Heart right ventricle (tissue), 16 donors: ENCODE measurements at regions not wholly inside any gene's neighbourhood (a gene's known extent, or its start where the extent isn't known, plus 50 kb on each side); places are given as distances from the start of the nearest gene placed in this dataset.

ENCODE experiments used
- ATAC-seq, 8 donors: fragments of 200-7000 bp; cut with Tn5 transposase; one replicate each; pipeline ENCODE4 v1.9.1; 2020; ENCODE audit warnings: mild to moderate bottlenecking in 8 of 8, moderate library complexity in 8 of 8, moderate number of reproducible peaks in 1 of 8
- DNase-seq, 2 donors: peaks; one replicate each; pipeline ENCODE4 v3.0.0-alpha.2; 2020
- H3K27ac ChIP-seq, 10 donors: fragments of 200-600 bp; sonication (generic) in 2 of 10; one replicate each; pipeline versions ENCODE4 v1.5.0 to v1.8.0; 2020 to 2022; ENCODE audit warnings: mild to moderate bottlenecking in 3 of 10
- H3K27me3 ChIP-seq, 7 donors: fragments of 200-600 bp; one replicate each; pipeline ENCODE4 v1.8.0; 2021 to 2022; ENCODE audit warnings: mild to moderate bottlenecking in 2 of 7
- H3K36me3 ChIP-seq, 9 donors: fragments of 200-600 bp; sonication (generic) in 1 of 9; one replicate each; pipeline versions ENCODE4 v1.5.0 to v1.8.0; 2020 to 2022; ENCODE audit warnings: mild to moderate bottlenecking in 2 of 9
- H3K4me1 ChIP-seq, 9 donors: fragments of 200-600 bp; sonication (generic) in 1 of 9; one replicate each; pipeline versions ENCODE4 v1.5.0 to v1.8.0; 2020 to 2022; ENCODE audit warnings: mild to moderate bottlenecking in 4 of 9
- H3K4me3 ChIP-seq, 10 donors: fragments of 200-600 bp; sonication (generic) in 2 of 10; one replicate each; pipeline versions ENCODE4 v1.5.0 to v1.8.0; 2020 to 2022; ENCODE audit warnings: mild to moderate bottlenecking in 7 of 10, moderate library complexity in 2 of 10
- H3K9me3 ChIP-seq, 11 donors: fragments of 200-600 bp in 10 of 11; sonication (generic) in 2 of 11; one replicate each; pipeline versions ENCODE4 v1.5.0 to v1.8.0; 2013 to 2022; ENCODE audit warnings: mild to moderate bottlenecking in 2 of 11, control low read depth in 1 of 11, moderate library complexity in 1 of 11
- WGBS, 2 donors: extraction: QIAGEN DNeasy Blood & Tissue Kit; methylation state at CpG; one replicate each; pipeline ENCODE4 v1.1.7; 2013; ENCODE audit warnings: inconsistent platforms in 1 of 2; 5-methylcytosine and 5-hydroxymethylcytosine counted together
- intact Hi-C, 10 donors: fragments of 100-400 bp; cut with DNase I; formaldehyde crosslinking; loops; one replicate each; pipeline versions ENCODE4 v1.11.1 to v1.14.2; 2022
- TF ChIP-seq, protein P1 (sequence below), 9 donors: fragments of 200-600 bp; sonication (generic) in 2 of 9; IDR thresholded peaks; one replicate each; pipeline versions ENCODE4 v1.5.0 to v1.8.0; 2021 to 2022; ENCODE audit warnings: antibody characterized with exemption in 9 of 9, mild to moderate bottlenecking in 5 of 9, moderate library complexity in 1 of 9
- donor health status: Arrhythmogenic right ventricular cardiomyopathy.
- donor health status: ischemic (EF 13 %, LVEDD 7.1; RV severe dilation, severe dysfunction).
- donor health status: healthy with polysubstance abuse.
- donor health status: DM: no; HTN: yes; CAD: no.
- donor health status: DM: no; HTN: no; CAD: no.
- donor health status: ischemic (EF 25% LVEDD 6.9; RV normal size, moderate dysfunction).
- donor health status: ischemic (EF 25% LVEDD 5.7; RV mildly dilated, moderate dysfunction).
- donor health status: healthy.
- donor health status: DM: yes; HTN: yes; CAD: no.
- donor health status: Ischemic cardiomyopathy.
- donor health status: ischemic (EF 35%, LVEDD 5.7; RV mildly dilated, moderate dysfunction).
- donor health status: nonischemic (EF 11% LVEDD 7.7; RV severe dilation, severe dysfunction).
- donor health status: DM: yes; HTN: yes; CAD: no.
- donor health status: PGD.
- donor health status: ischemic (EF 29% LVEDD 5.4; RV normal size, mild dysfunction).
- donor health status: nonischemic (EF 23%, LVEDD 6.1; RV moderate dilation, normal function).

DNA sequence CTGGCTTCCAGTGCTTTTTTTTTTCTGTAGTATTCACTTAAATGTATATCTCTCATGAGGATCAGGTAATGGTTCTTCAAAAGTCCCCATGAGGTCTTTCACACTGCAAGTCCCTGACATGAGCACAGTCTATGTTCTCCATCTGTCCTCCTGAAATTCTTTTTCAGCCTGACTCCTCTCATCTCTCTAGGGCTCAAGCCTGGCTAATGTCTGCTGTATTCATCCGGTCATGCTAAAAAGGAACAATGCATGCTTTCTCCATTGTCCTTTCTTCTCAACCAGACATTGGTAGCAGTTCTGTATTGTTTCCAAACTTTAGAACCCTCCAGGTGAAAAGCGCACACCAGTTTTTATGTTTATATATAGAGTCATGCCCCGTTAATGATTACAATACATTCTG is 368.3 kb upstream of the OLFM3 start:
- H3K9me3 ChIP-seq = no peaks in the 10 kb centered on the region
- intact Hi-C loops = no loop called here
- 76 to 81% methylated on average over 3 of the region's 3 CpGs for WGBS, 2 donors
- DNase-seq (no peak), ATAC-seq (no peak)
- no peak overlapping the region for H3K4me3 ChIP-seq
- H3K27me3 ChIP-seq = no peaks in the 10 kb centered on the region
- H3K36me3 ChIP-seq = no peaks in the 10 kb centered on the region
- TF ChIP-seq, protein P1, sequence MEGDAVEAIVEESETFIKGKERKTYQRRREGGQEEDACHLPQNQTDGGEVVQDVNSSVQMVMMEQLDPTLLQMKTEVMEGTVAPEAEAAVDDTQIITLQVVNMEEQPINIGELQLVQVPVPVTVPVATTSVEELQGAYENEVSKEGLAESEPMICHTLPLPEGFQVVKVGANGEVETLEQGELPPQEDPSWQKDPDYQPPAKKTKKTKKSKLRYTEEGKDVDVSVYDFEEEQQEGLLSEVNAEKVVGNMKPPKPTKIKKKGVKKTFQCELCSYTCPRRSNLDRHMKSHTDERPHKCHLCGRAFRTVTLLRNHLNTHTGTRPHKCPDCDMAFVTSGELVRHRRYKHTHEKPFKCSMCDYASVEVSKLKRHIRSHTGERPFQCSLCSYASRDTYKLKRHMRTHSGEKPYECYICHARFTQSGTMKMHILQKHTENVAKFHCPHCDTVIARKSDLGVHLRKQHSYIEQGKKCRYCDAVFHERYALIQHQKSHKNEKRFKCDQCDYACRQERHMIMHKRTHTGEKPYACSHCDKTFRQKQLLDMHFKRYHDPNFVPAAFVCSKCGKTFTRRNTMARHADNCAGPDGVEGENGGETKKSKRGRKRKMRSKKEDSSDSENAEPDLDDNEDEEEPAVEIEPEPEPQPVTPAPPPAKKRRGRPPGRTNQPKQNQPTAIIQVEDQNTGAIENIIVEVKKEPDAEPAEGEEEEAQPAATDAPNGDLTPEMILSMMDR (IDR thresholded peaks at IDR 0.05) = no peak
- no peaks in the 10 kb centered on the region for H3K4me1 ChIP-seq
- no peak overlapping the region for H3K27ac ChIP-seq

DNA sequence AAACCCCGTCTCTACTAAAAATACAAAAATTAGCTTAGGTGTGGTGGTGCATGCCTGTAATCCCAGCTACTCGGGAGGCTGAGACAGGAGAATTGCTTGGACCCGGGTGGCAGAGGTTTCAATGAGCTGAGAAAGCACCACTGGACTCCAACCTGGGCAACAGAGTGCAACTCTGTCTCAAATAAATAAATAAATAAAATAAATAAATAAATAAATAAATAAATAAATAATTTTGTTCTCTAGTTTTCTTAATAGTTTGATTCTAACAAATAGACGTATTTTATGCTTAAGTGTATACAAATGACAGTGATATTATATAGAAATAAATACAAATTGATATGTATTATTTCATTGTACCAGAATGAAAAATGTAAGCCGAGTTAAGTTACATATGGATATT is 339.9 kb upstream of the OLFM3 start:
- DNase-seq (no peak), ATAC-seq (no peak)
- Histone ChIP-seq H3K36me3 (no peaks in the 10 kb centered on the region), H3K4me1 (no peaks in the 10 kb centered on the region), H3K9me3 (no peaks in the 10 kb centered on the region), H3K27me3 (no peaks in the 10 kb centered on the region), H3K4me3 (no peak overlapping the region), H3K27ac (no peak overlapping the region)
- TF ChIP-seq, protein P1 (IDR thresholded peaks at IDR 0.05) = no peak
- intact Hi-C loops = no loop called here
- 88 to 89% methylated on average over 5 of the region's 5 CpGs for WGBS, 2 donors

DNA sequence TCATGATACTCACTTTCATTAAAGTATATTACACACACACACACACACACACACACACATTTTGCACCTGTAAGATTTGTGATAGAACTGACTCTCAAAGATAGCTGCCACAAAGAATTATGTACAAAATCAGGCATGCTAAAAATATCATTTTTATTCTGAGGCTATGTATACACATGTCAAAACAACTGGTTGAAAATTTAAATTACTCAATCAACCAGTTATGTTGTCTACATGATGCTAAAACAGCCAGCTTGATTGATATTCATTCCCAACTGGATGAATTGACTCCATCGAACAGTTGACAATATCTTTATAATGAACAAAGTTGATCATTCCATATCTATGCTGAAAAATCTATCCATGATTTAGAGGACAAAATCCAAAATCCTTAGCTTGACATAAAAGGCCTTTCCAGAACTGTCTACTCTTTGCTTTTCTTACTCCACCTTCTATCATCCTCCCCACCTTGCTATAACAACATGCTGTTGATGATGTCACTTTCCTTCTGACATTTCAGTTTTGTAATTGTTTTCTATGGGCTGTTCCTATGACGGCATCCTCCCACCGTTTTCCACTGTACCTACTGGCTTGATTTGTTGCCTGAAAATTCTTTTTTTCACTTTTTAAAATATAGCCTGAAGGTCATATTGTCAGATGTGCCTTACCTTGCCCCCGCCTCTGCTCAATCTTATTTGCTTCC is 321.5 kb upstream of the OLFM3 start:
- Histone ChIP-seq H3K36me3 (no peaks in the 10 kb centered on the region), H3K27me3 (no peaks in the 10 kb centered on the region), H3K4me1 (no peaks in the 10 kb centered on the region), H3K9me3 (peaks cover 0 to 3% (median 0%) of the 10 kb centered on the region in 11 donors), H3K27ac (no peak overlapping the region), H3K4me3 (no peak overlapping the region)
- TF ChIP-seq, protein P1 (IDR thresholded peaks at IDR 0.05) = no peak
- intact Hi-C loops = loop anchor here in 1 of 10 donors (10.0 kb wide), 1 partner anchor 57 kb away; no protein-coding TSS in a partner anchor
- ATAC-seq = no peak
- WGBS, 2 donors = 79 to 83% methylated on average over 4 of the region's 4 CpGs
- DNase-seq = no peak

DNA sequence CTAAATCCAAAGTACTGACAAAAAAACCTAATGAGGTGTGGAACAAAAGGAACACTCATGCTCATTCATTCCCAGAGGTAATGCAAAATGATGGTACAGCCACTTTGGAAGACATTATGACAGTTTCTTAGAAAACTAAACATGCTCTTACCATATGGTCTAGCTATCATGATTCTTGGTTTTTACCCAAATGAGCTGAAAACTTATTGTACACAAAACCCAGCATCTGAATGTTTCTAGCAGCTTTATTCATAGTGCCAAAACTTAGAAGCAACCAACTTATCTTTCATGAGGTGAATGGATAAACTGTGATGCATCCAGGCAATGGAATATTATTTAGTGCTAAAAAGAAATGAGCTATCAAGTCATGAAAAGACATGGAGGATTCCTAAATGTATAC is 318.4 kb upstream of the OLFM3 start:
- Histone ChIP-seq H3K27ac (no peak overlapping the region), H3K4me1 (no peaks in the 10 kb centered on the region), H3K4me3 (no peak overlapping the region), H3K9me3 (peaks cover 0 to 8% (median 0%) of the 10 kb centered on the region in 11 donors), H3K27me3 (no peaks in the 10 kb centered on the region), H3K36me3 (no peaks in the 10 kb centered on the region)
- no peak for ATAC-seq
- TF ChIP-seq, protein P1 (IDR thresholded peaks at IDR 0.05) = no peak
- intact Hi-C loops = loop anchor here in 1 of 10 donors (10.0 kb wide), 1 partner anchor 60 kb away; no protein-coding TSS in a partner anchor
- no peak for DNase-seq
